MM.1S (cell line): ENCODE measurements at regions not wholly inside any gene's neighbourhood (a gene's known extent, or its start where the extent isn't known, plus 50 kb on each side); places are given as distances from the start of the nearest gene placed in this dataset.

ENCODE experiments used
- DNase-seq: peaks from one replicate; pipeline ENCODE4 v3.0.0-alpha.2; 2015
- H2AFZ ChIP-seq: fragments of 300-600 bp; sonication (generic); 2 replicates; pipeline ENCODE4 v1.6.0; 2016; ENCODE audit warnings: antibody characterized with exemption, low read length
- H3F3A ChIP-seq: fragments of 300-600 bp; sonication (generic); 2 replicates; pipeline ENCODE4 v1.6.1; 2016; ENCODE audit warnings: mild to moderate bottlenecking, antibody characterized with exemption, low read length, moderate library complexity, mixed read lengths; ENCODE audit not compliant: insufficient read depth
- H3K27ac ChIP-seq: fragments of 300-600 bp; sonication (generic); 2 replicates; pipeline ENCODE4 v1.5.1; 2016; ENCODE audit warnings: mild to moderate bottlenecking, low read length
- H3K27me3 ChIP-seq: fragments of 300-600 bp; sonication (generic); replicated peaks from 2 replicates; pipeline ENCODE4 v1.6.0; 2016; ENCODE audit warnings: low read length; ENCODE audit not compliant: insufficient read depth
- H3K36me3 ChIP-seq: fragments of 300-600 bp; sonication (generic); replicated peaks from 2 replicates; pipeline ENCODE4 v1.6.1; 2016; ENCODE audit warnings: mild to moderate bottlenecking, low read length, mixed read lengths; ENCODE audit not compliant: insufficient read depth
- H3K4me1 ChIP-seq: fragments of 300-600 bp; sonication (generic); 2 replicates; pipeline ENCODE4 v1.6.1; 2016; ENCODE audit warnings: low read length, mixed read lengths
- H3K4me2 ChIP-seq: fragments of 300-600 bp; sonication (generic); 2 replicates; pipeline ENCODE4 v1.6.0; 2016; ENCODE audit warnings: low read depth, low read length
- H3K4me3 ChIP-seq: fragments of 300-600 bp; sonication (generic); 2 replicates; pipeline ENCODE4 v1.5.1; 2016; ENCODE audit warnings: low read length, mixed read lengths
- H3K79me2 ChIP-seq: fragments of 300-600 bp; sonication (generic); 2 replicates; pipeline ENCODE4 v1.6.1; 2016; ENCODE audit warnings: mixed run types, low read length, mixed read lengths
- H3K9ac ChIP-seq: fragments of 300-600 bp; sonication (generic); 2 replicates; pipeline ENCODE4 v1.6.1; 2016; ENCODE audit warnings: low read length, mixed read lengths
- H3K9me2 ChIP-seq: fragments of 300-600 bp; sonication (generic); replicated peaks from 2 replicates; pipeline ENCODE4 v1.6.1; 2016; ENCODE audit warnings: mild to moderate bottlenecking, low read length, mixed read lengths; ENCODE audit not compliant: insufficient read depth
- H3K9me3 ChIP-seq: fragments of 300-600 bp; sonication (generic); replicated peaks from 2 replicates; pipeline ENCODE4 v1.6.1; 2016; ENCODE audit warnings: mild to moderate bottlenecking, low read length, mixed read lengths; ENCODE audit not compliant: insufficient read depth
- H4K20me1 ChIP-seq: fragments of 300-600 bp; sonication (generic); 2 replicates; pipeline ENCODE4 v1.6.1; 2016; ENCODE audit warnings: mild to moderate bottlenecking, low read length, moderate library complexity, mixed read lengths; ENCODE audit not compliant: insufficient read depth
- EZH2 ChIP-seq: fragments of 300-600 bp; sonication (generic); optimal IDR thresholded peaks from 2 replicates; pipeline ENCODE3; 2017; ENCODE audit warnings: low read depth, mild to moderate bottlenecking, antibody characterized with exemption, low read length, mixed read lengths
- EZH2phosphoT487 ChIP-seq: fragments of 300-600 bp; sonication (generic); IDR thresholded peaks from 2 replicates; pipeline ENCODE4 v1.6.1; 2018; ENCODE audit warnings: antibody characterized with exemption, low read length
- TF ChIP-seq, protein P1 (sequence below): fragments of 300-600 bp; sonication (generic); IDR thresholded peaks from 2 replicates; pipeline ENCODE4 v1.5.1; 2016; ENCODE audit warnings: antibody characterized with exemption, low read length, mixed read lengths

- Histone ChIP-seq H3K4me2 (no peak overlapping the region), H3K4me3 (no peak overlapping the region), H2AFZ (no peak overlapping the region), H3K27ac (no peak overlapping the region), H3K79me2 (no peaks in the 10 kb centered on the region), H4K20me1 (no peaks in the 10 kb centered on the region), H3K4me1 (no peaks in the 10 kb centered on the region), H3K9ac (no peak overlapping the region), H3K9me3 (no peaks in the 10 kb centered on the region), H3K27me3 (peaks cover 97% of the 10 kb centered on the region), H3K9me2 (no peaks in the 10 kb centered on the region), H3K36me3 (no peaks in the 10 kb centered on the region), H3F3A (no peaks in the 10 kb centered on the region)
- no peak for DNase-seq
- TF ChIP-seq EZH2, result no peak
- TF ChIP-seq, protein P1, sequence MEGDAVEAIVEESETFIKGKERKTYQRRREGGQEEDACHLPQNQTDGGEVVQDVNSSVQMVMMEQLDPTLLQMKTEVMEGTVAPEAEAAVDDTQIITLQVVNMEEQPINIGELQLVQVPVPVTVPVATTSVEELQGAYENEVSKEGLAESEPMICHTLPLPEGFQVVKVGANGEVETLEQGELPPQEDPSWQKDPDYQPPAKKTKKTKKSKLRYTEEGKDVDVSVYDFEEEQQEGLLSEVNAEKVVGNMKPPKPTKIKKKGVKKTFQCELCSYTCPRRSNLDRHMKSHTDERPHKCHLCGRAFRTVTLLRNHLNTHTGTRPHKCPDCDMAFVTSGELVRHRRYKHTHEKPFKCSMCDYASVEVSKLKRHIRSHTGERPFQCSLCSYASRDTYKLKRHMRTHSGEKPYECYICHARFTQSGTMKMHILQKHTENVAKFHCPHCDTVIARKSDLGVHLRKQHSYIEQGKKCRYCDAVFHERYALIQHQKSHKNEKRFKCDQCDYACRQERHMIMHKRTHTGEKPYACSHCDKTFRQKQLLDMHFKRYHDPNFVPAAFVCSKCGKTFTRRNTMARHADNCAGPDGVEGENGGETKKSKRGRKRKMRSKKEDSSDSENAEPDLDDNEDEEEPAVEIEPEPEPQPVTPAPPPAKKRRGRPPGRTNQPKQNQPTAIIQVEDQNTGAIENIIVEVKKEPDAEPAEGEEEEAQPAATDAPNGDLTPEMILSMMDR, result no peak
- no peak for TF ChIP-seq EZH2phosphoT487
Measured at GRCh38 chr5:176714067-176714466, 66.8 kb downstream of the TSPAN17 start.

- H3K27me3 ChIP-seq, result peaks cover 95% of the 10 kb centered on the region
- H3K4me3 ChIP-seq, result no peak overlapping the region
- no peak overlapping the region for H3K4me2 ChIP-seq
- H3K4me1 ChIP-seq, result no peaks in the 10 kb centered on the region
- no peaks in the 10 kb centered on the region for H3F3A ChIP-seq
- H3K36me3 ChIP-seq, result no peaks in the 10 kb centered on the region
- no peaks in the 10 kb centered on the region for H4K20me1 ChIP-seq
- TF ChIP-seq EZH2phosphoT487, result no peak
- TF ChIP-seq EZH2, result no peak
- TF ChIP-seq, protein P1, result no peak
- no peaks in the 10 kb centered on the region for H3K79me2 ChIP-seq
- H2AFZ ChIP-seq, result no peak overlapping the region
- DNase-seq, result no peak
- H3K9me2 ChIP-seq, result no peaks in the 10 kb centered on the region
- no peak overlapping the region for H3K27ac ChIP-seq
- H3K9me3 ChIP-seq, result no peaks in the 10 kb centered on the region
- H3K9ac ChIP-seq, result no peak overlapping the region
Measured at GRCh38 chr5:176716320-176716719, 69.0 kb downstream of the TSPAN17 start.

DNA sequence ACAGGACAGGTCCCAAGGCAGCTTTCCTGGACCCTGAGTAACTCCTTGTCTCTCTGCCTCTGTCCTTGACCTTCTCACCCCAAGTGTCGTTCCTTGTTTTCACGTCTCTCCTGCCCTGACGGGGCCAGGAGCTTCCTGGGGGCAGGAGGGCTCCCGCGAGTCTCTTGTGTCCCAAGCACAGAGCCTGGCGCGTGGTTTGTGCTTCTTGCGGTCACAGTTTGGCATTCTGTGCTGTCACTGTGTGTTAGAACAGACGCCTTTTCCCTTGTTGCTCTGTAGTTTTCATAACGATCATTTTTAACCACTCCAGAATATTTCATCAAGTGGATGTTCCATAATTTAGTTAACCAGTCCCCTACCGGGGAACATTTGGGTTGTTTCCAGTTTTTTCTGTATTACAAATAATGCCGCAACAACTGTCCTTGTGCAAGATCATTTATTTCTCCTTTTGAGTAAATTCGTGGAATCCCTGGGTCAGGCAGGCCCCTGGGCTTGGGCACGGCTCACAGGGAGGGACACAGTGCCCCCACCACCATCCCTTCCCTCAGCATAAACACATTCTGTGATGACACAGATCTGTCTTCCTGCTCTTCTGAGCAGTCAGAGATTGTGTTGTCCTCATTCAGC lies 71.9 kb downstream of the TSPAN17 start:
- no peaks in the 10 kb centered on the region for H3K9me3 ChIP-seq
- no peak overlapping the region for H3K4me3 ChIP-seq
- DNase-seq, result no peak
- TF ChIP-seq, protein P1, result no peak
- H2AFZ ChIP-seq, result no peak overlapping the region
- no peaks in the 10 kb centered on the region for H3K4me1 ChIP-seq
- H3K9ac ChIP-seq, result no peak overlapping the region
- H3K27ac ChIP-seq, result no peak overlapping the region
- peaks cover 96% of the 10 kb centered on the region for H3K27me3 ChIP-seq
- H3K9me2 ChIP-seq, result no peaks in the 10 kb centered on the region
- H4K20me1 ChIP-seq, result no peaks in the 10 kb centered on the region
- H3K36me3 ChIP-seq, result no peaks in the 10 kb centered on the region
- no peaks in the 10 kb centered on the region for H3K79me2 ChIP-seq
- H3K4me2 ChIP-seq, result no peak overlapping the region
- H3F3A ChIP-seq, result no peaks in the 10 kb centered on the region
